ENCODE measurements at regions not wholly inside any gene's neighbourhood (a gene's known extent, or its start where the extent isn't known, plus 50 kb on each side); places are given as distances from the start of the nearest gene placed in this dataset.

GRCh38 chr1:192438737-192439136 lies 121.9 kb downstream of the RGS21 start:
- TF ChIP-seq CTCF (IDR thresholded peaks at IDR 0.05) (no peak), POLR2A (IDR thresholded peaks at IDR 0.05) (no peak)
